CD4-positive, alpha-beta T cell treated with Interleukin-15 for 4 hours (primary cell): ENCODE measurements at regions not wholly inside any gene's neighbourhood (a gene's known extent, or its start where the extent isn't known, plus 50 kb on each side); places are given as distances from the start of the nearest gene placed in this dataset.
"Not testable (repeated sequence)": the region's sequence is repeated elsewhere in the genome, so short reads cannot be mapped to it uniquely, and the experiment has no call there.

Experiments used
- DNase-seq: peaks from one replicate; pipeline ENCODE4 v3.0.0-alpha.2; 2020; ENCODE audit warnings: low spot score

GRCh38 chr13:70511861-70512417, 403.7 kb upstream of the KLHL1 start:
- DNase-seq: not testable (repeated sequence)

DNA sequence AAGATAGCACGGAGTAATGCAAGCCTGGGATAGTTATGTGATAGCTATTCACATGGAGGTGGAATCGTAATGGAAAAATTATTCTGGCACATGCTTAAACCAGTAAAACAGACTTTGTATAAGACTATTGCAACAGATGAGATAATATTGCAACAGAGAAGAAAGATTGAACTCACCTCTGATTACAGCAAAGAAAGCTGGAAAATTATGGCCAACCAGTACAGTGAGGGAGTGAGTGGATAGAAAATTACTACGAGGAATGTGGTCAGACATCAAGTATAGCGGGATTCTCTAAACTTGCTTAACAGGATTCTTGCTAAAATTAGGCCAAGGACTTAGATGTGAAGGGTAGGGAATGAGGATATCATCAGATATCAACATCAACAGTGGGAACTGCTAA, 397.6 kb upstream of the KLHL1 start:
- no peak for DNase-seq

DNA sequence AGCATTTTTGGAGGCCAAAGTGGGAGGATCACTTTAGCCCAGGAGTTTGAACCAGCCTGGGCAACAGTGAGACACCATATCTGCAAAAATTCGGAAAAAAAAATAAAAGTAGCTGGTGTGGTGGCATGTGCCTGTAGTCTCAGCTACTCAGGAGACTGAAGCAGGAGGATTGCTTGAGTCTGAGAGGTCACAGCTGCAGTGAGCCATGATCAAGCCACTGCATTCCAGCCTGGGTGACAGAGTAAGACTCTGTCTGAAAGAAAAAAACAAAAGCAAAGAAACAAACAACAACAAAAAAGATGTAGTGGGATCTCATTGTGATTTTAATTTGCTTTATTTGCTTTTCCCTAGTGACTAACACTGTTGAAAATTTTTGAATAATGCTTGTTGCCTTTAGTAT, 394.7 kb upstream of the KLHL1 start:
- no peak for DNase-seq

DNA sequence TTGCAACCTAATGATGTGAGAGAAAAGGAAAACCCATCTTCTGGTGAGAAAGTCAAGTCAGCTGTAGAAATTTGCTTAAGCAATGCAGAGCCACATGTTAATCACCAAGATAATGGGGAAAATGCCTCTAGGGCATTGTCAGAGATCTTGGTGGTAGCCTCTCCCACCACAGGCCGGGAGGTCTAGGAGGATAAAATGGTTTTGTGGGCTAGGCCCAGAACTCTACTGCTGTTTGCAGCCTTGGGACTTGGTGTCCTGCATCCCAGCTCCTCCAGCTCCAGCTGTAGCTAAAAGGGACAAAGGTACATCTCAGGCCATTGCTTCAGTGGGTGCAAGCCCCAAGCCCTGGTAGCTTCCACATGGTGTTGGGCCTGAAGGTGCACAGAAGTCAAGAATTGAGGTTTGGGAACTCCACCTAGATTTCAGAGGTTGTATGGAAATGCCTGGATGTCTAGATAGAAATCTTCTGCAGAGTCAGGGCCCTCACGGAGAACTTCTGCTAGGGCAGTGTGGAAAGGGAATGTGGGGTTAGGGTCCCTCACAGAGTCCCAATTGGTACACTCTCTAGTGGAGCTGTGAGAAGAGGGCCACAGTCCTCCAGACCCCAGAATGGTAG, 382.2 kb upstream of the KLHL1 start:
- DNase-seq: no peak

- DNase-seq: no peak
These were observed 376.7 kb upstream of the KLHL1 start for GRCh38 chr13:70484931-70485330.

DNA sequence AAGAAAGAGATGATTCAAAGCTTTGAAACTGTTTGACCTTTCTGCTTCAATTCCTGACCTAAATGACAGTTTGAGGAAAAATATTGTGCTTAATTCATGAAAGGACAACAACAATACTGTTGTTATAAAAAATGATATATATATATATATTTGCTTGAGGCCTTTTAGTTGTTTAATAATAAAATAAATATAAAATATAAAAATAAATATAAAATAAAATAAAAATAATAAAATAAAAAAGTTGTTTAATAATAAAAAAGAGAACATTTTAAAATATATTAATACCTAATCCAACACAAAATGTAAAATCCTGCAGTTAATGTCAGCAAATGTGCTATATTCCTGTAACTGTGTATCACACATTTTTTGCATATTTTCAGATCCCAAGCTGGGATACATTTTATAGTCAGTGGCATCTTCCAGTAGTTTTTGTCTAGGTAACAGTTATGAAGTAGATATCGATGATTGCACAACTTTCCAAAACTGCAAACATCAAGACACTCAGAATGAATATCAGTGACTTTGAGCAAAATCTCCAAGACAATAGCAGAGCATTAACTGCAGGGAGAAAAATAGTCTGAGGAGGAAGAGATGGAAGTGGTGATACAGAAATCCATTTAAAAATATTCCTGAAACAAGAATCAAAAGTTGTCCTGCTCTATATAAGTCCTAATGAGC, 375.5 kb upstream of the KLHL1 start:
- no peak for DNase-seq

DNA sequence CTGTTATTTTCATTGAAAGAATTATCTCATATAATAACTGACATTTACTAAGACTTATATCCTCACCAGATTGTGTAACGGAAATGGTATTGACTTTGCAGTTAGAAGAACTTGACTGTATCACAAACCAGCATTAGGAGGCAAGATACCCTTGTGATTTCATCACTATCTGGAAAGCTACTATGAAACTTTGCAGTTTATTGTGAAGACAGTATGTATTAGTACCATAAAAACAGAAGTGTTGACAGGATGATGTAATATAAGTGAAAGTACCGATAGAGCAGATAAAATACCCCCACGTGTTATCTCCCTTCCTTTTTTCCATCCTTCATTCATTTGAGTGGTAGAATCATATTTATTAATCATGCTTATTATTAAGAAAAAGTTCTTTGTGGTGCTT, 365.7 kb upstream of the KLHL1 start:
- DNase-seq: no peak

- DNase-seq: no peak
These were observed 360.8 kb upstream of the KLHL1 start for GRCh38 chr13:70469077-70469476.

DNA sequence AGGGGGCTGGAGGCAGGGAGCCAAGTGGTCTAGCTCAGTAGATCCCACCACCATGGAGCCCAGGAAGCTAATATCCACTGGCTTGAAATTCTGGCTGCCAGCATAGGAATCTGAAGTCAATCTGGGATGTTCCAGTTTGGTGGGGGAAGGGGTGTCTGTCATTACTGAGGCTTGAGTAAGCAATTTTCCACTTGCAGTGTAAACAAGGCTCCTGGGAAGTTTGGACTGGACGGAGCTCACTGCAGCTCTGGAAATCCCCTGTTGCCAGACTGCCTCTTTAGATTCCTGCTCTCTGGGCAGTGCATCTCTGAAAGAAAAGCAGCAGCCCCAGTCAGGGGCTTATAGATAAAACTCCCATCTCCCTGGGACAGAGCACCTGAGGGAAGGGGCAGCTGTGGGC, 349.2 kb upstream of the KLHL1 start:
- no peak for DNase-seq

GRCh38 chr13:70448820-70449219, 340.6 kb upstream of the KLHL1 start:
- no peak for DNase-seq

- DNase-seq: no peak
These were observed 324.1 kb upstream of the KLHL1 start for GRCh38 chr13:70432276-70432805.

GRCh38 chr13:70430256-70430655, 322.0 kb upstream of the KLHL1 start:
- DNase-seq: no peak

DNA sequence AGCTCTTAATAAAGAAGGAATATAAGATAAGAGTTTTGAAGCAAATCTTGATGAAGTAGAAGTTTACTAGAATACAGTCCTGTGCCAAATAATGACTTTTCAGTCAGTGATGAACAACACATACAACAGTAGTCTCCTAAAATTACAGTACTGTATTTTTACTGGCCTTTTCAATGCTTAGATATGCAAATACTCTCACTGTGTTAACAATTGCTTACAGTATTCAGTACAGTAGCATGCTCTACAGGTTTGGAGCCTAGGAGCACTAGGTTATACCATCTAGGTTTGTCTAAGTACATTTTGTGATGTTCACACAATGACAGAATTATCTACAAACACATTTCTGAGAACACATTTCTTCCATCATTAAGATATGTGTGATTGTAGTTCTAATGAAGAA, 316.7 kb upstream of the KLHL1 start:
- DNase-seq: no peak

DNA sequence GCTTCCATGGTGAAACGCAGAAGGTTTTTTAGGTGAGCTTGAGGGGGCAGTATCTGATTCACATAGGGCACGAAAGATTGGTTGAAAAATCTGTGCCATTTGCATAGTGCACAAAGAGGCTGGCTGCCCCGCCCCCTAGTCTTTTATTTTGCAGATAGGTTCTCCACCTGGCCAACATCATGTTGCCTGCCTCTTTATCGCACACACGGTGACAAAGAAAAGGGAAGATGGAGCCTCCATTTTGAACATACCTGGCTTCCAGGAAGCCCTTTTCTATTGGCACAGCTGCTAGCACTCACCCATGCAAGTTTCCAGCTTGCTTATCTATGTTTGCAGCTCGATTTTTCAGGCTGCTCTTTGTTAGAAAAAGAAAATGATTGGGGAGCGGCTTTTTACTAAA, 316.2 kb upstream of the KLHL1 start:
- DNase-seq: no peak

- DNase-seq: no peak
These were observed 306.9 kb upstream of the KLHL1 start for GRCh38 chr13:70415136-70415535.

DNA sequence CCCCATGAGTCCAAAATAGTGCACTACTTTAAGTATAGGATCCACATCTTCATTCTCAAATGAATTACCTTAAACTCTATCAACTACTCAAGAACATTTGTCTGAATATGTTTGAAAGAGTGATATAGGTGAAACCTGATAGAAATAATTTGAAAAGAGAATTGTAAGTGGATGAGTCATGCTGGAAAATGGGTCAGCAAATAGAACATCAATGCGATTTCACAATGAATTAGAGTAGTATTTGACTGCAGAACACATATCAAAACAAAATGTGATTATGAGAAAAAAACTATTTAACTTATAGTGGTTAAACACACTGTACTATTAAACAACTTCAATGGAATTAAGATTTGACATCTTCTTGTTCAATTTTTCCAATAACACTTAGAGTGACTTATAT, 300.6 kb upstream of the KLHL1 start:
- no peak for DNase-seq

- DNase-seq: no peak
These were observed 299.2 kb upstream of the KLHL1 start for GRCh38 chr13:70407486-70407885.

DNA sequence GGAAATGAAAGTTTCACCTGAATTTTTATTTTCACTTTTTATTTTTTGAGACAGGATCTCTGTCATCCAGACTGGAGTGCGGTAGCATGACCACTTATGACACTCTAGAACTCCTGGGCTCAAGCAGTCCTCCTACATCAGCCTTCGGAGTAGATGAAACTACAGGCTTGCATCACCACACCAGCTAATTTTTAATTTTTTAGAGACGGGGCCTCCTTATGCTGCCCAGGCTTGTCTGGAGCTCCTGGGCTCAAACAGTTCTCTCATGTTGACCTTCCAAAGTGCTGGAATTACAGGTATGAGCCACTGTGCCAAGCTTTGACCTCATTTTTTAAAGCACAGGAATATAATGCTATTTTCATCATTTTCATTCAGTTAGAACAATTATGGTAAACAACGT, 297.0 kb upstream of the KLHL1 start:
- DNase-seq: no peak

GRCh38 chr13:70394031-70394548, 285.8 kb upstream of the KLHL1 start:
- no peak for DNase-seq

DNA sequence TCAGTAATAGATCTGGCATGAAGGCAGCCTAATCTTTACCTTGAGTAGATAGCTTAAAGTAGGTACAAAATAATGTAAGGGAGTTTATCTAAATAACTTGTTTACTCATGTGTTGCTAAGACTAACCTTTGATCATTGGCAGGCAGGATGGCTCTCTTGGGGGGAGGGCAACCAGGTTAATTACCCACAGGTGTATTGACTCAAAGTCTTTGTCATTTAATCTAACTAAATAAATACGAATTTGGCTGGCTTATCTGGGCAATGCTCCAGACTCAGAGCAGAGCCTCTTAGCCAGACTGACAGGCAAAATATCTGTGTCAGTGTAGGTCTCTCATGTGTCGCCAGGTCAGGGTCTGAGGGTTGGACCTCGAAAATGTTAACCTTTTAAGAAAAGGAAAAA, 283.4 kb upstream of the KLHL1 start:
- no peak for DNase-seq

GRCh38 chr13:70390968-70391367, 282.7 kb upstream of the KLHL1 start:
- DNase-seq: no peak

DNA sequence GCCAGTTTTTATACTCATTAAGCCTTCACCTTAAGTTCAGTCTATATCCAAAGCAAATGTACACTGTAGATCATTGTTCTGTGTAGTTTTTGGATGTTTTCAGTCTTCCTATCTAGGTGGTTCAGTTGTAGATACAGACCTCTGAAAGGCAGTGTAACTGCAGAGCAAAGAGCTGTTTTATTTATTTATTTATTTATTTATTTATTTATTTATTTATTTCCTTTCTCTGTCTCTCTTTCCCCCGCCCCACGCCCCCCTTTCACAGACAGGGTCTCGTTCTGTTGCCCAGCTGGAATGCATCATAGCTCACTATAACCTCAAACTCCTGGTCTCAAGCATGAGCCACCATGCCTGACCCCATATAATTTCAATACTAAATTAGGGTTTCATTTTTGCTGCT, 281.8 kb upstream of the KLHL1 start:
- DNase-seq: no peak

- DNase-seq: no peak
These were observed 280.7 kb upstream of the KLHL1 start for GRCh38 chr13:70388935-70389334.
